ENCODE measurements at regions not wholly inside any gene's neighbourhood (a gene's known extent, or its start where the extent isn't known, plus 50 kb on each side); places are given as distances from the start of the nearest gene placed in this dataset.

DNA sequence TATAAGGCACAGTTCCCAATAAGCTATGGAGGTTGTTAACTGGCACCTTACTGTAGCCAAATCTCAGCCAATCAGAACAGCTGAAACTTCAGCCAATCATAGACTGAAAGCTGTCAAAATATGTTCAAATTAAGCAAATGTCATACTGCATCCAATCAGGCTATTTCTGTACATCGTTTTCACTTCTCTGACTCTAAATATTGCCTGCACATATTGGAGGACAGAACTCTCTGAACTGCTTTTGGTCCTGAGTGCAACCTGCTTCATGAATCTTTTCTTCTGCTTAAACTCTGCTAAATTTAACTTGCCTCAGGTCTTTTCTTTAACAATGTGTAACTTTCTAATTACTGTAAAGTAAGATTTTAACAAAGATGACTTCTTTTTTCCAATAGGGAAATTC lies 1198.9 kb upstream of the PCDH7 start:
- Histone ChIP-seq H3K27me3 (no peaks in the 10 kb centered on the region), H3K36me3 (no peaks in the 10 kb centered on the region), H3K4me1 (no peaks in the 10 kb centered on the region), H3K9me3 (peaks cover 0 to 7% (median 0%) of the 10 kb centered on the region in 4 donors), H3K4me3 (no peak overlapping the region), H3K27ac (no peak overlapping the region)
- 76 to 96% methylated on average over 1 of the region's 1 CpG for whole genome bisulfite sequencing, 2 donors
- TF ChIP-seq POLR2A (IDR thresholded peaks at IDR 0.05) = no peak
- TF ChIP-seq EP300 (IDR thresholded peaks at IDR 0.05) = no peak
- TF ChIP-seq, protein P1, sequence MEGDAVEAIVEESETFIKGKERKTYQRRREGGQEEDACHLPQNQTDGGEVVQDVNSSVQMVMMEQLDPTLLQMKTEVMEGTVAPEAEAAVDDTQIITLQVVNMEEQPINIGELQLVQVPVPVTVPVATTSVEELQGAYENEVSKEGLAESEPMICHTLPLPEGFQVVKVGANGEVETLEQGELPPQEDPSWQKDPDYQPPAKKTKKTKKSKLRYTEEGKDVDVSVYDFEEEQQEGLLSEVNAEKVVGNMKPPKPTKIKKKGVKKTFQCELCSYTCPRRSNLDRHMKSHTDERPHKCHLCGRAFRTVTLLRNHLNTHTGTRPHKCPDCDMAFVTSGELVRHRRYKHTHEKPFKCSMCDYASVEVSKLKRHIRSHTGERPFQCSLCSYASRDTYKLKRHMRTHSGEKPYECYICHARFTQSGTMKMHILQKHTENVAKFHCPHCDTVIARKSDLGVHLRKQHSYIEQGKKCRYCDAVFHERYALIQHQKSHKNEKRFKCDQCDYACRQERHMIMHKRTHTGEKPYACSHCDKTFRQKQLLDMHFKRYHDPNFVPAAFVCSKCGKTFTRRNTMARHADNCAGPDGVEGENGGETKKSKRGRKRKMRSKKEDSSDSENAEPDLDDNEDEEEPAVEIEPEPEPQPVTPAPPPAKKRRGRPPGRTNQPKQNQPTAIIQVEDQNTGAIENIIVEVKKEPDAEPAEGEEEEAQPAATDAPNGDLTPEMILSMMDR (IDR thresholded peaks at IDR 0.05) = no peak
- DNase-seq (ENCODE audit: low spot score in 2 of 2) = no peak

DNA sequence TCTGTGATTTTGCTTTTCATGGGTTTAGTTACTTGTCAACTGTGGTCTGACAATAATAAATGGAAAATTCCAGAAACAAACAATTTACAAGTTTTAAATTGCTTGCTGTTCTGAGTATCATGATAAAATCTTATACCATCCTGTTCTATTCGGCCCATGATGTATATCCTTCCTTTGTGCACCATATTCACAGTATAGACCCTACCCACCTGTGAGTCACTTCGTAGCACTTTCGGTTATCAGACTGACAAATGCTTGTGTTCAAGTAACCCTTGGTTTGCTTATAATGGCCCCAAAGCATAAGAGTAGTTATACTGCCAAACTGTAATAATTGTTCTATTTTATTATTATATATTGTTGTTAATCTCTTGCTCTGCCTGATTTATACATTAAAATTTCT lies 1183.4 kb upstream of the PCDH7 start:
- Histone ChIP-seq H3K36me3 (no peaks in the 10 kb centered on the region), H3K27me3 (no peaks in the 10 kb centered on the region), H3K4me3 (no peak overlapping the region), H3K9me3 (no peaks in the 10 kb centered on the region), H3K27ac (no peak overlapping the region), H3K4me1 (no peaks in the 10 kb centered on the region)
- TF ChIP-seq POLR2A (IDR thresholded peaks at IDR 0.05) (no peak), EP300 (IDR thresholded peaks at IDR 0.05) (no peak)
- TF ChIP-seq, protein P1 (IDR thresholded peaks at IDR 0.05) = no peak
- DNase-seq (ENCODE audit: low spot score in 2 of 2) = no peak
- 89 to 93% methylated on average over 3 of the region's 3 CpGs for WGBS, 2 donors

DNA sequence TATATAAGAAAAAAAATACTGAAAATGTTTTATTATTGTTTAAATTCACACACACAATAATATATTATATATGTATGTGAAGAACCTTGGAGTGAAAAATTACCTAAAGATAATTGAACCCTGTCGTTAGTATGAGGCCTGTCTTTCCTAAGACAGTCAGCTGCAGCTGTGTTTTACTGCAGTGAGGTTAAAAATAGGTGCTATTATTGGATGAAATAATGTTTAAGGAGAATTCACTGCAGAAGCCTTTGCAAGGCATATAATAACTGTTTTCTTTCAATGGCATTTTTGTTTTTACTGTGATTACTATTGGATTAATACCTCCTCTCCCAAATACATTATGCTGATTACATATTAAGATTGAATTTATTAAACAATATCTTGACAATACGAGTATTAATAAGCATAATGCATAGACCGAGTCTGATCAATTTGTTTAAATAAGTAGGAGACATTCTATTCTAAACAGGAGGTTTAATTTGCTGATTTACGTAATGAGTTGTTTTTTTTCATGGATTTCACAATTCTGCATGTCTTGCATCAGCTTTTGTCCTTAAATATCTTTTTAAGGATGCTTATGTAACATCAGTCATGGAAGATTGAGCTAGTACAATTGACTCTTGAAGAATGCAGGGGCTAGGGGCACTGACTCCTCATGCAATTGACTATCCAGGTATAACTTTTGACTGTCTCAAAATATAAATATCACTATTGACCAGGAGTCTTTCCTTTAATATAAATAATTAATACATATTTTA lies 1181.1 kb upstream of the PCDH7 start:
- DNase-seq (ENCODE audit: low spot score in 2 of 2) = no peak
- no peak for TF ChIP-seq POLR2A (IDR thresholded peaks at IDR 0.05)
- TF ChIP-seq EP300 (IDR thresholded peaks at IDR 0.05) = no peak
- TF ChIP-seq, protein P1 (IDR thresholded peaks at IDR 0.05) = no peak
- no peaks in the 10 kb centered on the region for H3K4me1 ChIP-seq
- H3K27me3 ChIP-seq = no peaks in the 10 kb centered on the region
- WGBS, 2 donors = 66 to 72% methylated on average over 4 of the region's 4 CpGs
- H3K36me3 ChIP-seq = no peaks in the 10 kb centered on the region
- H3K27ac ChIP-seq = no peak overlapping the region
- no peaks in the 10 kb centered on the region for H3K9me3 ChIP-seq
- no peak overlapping the region for H3K4me3 ChIP-seq

DNA sequence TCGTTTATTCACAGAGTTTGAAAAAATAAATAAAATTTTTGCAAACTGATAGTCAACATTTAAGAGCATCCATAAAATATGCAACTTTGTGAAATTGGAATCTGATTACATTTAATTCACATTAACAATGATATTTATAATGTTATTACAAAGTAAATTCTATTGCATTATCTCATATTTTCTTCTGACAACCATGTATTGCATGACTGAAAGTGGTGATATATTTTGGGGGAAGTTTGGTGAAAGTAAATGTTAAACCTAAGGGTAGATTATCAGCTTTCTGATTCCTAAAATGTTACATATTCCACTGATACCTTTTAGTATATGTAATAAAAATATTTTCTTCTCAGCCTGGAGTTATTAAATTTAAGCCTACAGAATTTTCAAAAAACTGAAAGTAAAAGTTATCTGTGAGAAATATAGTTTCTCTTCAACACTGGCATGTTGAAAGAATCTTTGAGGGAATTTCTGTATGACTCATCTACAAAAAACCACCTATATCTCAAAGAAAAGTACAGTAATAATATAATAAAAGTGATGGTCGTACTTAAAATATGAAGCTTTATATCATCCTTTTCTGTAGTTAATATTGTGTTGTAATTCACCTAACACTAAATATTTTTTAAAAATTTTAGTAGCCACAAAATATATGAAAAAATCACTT lies 1179.6 kb upstream of the PCDH7 start:
- TF ChIP-seq, protein P1 (IDR thresholded peaks at IDR 0.05) = no peak
- no peak for TF ChIP-seq POLR2A (IDR thresholded peaks at IDR 0.05)
- DNase-seq (ENCODE audit: low spot score in 2 of 2) = no peak
- Histone ChIP-seq H3K9me3 (no peaks in the 10 kb centered on the region), H3K27me3 (no peaks in the 10 kb centered on the region), H3K27ac (no peak overlapping the region), H3K4me1 (no peaks in the 10 kb centered on the region), H3K4me3 (no peak overlapping the region), H3K36me3 (no peaks in the 10 kb centered on the region)
- WGBS, 2 donors = 82 to 83% methylated on average over 2 of the region's 2 CpGs

DNA sequence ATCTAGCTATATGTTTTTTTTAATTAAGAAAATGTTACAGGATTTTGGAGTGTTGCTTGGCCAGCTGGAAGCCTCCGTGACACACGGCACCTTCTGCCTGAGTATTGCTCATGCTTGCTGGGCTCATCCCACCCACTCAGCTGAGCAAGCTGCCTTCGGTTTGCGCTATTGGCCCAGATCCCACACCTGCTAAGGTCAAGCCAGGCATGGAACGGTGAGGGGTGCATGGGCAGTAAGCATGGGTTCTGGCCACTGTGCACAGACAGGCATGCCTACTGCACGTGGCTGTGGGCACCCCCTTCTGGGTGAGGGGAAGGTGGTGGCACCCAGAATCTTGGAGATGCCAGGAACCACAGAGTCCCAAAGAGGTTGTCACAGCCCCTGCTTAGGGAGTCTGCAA lies 1178.4 kb upstream of the PCDH7 start:
- H3K4me1 ChIP-seq = no peaks in the 10 kb centered on the region
- WGBS, 2 donors = 91 to 95% methylated on average over 6 of the region's 6 CpGs
- H3K36me3 ChIP-seq = no peaks in the 10 kb centered on the region
- H3K9me3 ChIP-seq = no peaks in the 10 kb centered on the region
- TF ChIP-seq, protein P1 (IDR thresholded peaks at IDR 0.05) = no peak
- TF ChIP-seq POLR2A (IDR thresholded peaks at IDR 0.05) = no peak
- no peak for TF ChIP-seq EP300 (IDR thresholded peaks at IDR 0.05)
- no peak overlapping the region for H3K4me3 ChIP-seq
- DNase-seq (ENCODE audit: low spot score in 2 of 2) = no peak
- H3K27ac ChIP-seq = no peak overlapping the region
- H3K27me3 ChIP-seq = no peaks in the 10 kb centered on the region

Data from tibial nerve (tissue), 4 donors.